GM10248 (cell line): ENCODE measurements at regions not wholly inside any gene's neighbourhood (a gene's known extent, or its start where the extent isn't known, plus 50 kb on each side); places are given as distances from the start of the nearest gene placed in this dataset.

Experiments used
- CTCF ChIA-PET: fragments of 300-600 bp; sonication (Branson Sonifier 250); formaldehyde crosslinking; extraction: SDS; loops from one replicate; lab custom pipeline; 2021; ENCODE audit warnings: antibody characterized with exemption; lab: Yijun Ruan, JAX
- POLR2A ChIA-PET: fragments of 350-650 bp; sonication (Branson Sonifier 250); formaldehyde crosslinking; extraction: SDS; loops from one replicate; lab custom pipeline; 2020; ENCODE audit warnings: antibody characterized with exemption; lab: Yijun Ruan, JAX
- DNase-seq: peaks from one replicate; pipeline ENCODE4 v3.0.0; 2012; ENCODE audit errors: extremely low spot score
- TF ChIP-seq, protein P1 (sequence below): IDR thresholded peaks from 2 replicates; pipeline ENCODE4 v1.5.1; 2012; ENCODE audit warnings: mild to moderate bottlenecking, low read depth; ENCODE audit errors: extremely low read depth, missing control alignments, control extremely low read depth

- ChIA-PET POLR2A (no interaction called here), CTCF (interaction anchor here (0.6 kb wide), 1 partner anchor 16 kb away, joined by 3 read pairs; no protein-coding TSS in a partner anchor)
- TF ChIP-seq, protein P1, sequence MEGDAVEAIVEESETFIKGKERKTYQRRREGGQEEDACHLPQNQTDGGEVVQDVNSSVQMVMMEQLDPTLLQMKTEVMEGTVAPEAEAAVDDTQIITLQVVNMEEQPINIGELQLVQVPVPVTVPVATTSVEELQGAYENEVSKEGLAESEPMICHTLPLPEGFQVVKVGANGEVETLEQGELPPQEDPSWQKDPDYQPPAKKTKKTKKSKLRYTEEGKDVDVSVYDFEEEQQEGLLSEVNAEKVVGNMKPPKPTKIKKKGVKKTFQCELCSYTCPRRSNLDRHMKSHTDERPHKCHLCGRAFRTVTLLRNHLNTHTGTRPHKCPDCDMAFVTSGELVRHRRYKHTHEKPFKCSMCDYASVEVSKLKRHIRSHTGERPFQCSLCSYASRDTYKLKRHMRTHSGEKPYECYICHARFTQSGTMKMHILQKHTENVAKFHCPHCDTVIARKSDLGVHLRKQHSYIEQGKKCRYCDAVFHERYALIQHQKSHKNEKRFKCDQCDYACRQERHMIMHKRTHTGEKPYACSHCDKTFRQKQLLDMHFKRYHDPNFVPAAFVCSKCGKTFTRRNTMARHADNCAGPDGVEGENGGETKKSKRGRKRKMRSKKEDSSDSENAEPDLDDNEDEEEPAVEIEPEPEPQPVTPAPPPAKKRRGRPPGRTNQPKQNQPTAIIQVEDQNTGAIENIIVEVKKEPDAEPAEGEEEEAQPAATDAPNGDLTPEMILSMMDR = no peak
- DNase-seq = no peak
Observed at GRCh38 chr15:87638554-87639083, 617.9 kb downstream of the NTRK3 start.

- CTCF ChIA-PET = interaction anchor here (1.1 kb wide), 1 partner anchor 21 kb away, joined by 4 read pairs; no protein-coding TSS in a partner anchor
- TF ChIP-seq, protein P1 = no peak
- no peak for DNase-seq
- POLR2A ChIA-PET = no interaction called here
Observed at GRCh38 chr15:87634361-87634760, 622.2 kb downstream of the NTRK3 start.

DNA sequence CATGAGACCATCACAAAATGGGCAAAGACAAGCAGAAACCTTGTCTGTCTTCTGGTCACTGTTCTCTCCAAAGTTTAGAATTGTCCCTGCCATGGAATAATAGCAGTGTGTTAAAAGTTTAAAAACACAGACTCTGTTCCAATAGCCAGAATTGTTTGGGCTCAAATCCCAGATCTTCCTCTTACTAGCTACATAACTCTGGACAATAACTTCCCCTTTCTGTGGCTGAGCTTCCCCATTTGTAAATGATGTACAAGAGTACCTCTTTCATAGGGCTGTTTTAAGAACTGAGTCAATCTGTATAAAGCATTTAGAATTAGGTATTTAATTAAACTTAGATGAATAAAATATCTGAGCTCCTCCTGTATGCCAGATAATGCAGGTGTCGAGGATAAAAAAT is 623.0 kb downstream of the NTRK3 start:
- TF ChIP-seq, protein P1 = no peak
- ChIA-PET CTCF (no interaction called here), POLR2A (no interaction called here)
- DNase-seq = no peak

DNA sequence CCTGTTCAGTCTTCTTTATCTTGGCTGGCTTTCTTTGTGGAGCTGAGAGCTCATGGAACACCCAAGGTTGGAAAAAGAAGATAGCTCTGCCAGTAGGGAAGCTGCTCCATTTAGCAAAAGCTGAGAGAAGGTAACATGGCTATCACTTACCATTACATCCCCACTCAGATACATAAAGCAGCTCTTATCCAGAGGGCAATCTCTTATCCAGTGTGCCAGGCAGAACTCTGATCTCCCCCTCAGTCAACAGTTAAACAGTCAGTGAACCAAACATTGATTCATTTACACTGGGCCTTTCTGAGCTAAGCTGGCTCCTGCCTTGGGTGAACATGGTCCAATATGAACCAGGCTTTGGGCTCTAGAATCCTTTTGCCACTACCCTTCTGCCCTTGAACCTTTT is 624.2 kb downstream of the NTRK3 start:
- TF ChIP-seq, protein P1 = no peak
- DNase-seq = no peak
- ChIA-PET CTCF (interaction anchor here (1.6 kb wide), 1 partner anchor 27 kb away, joined by 3 read pairs; no protein-coding TSS in a partner anchor), POLR2A (no interaction called here)

- CTCF ChIA-PET = interaction anchor here (1.6 kb wide), 1 partner anchor 27 kb away, joined by 3 read pairs; no protein-coding TSS in a partner anchor
- POLR2A ChIA-PET = no interaction called here
- TF ChIP-seq, protein P1 = no peak
- no peak for DNase-seq
Observed at GRCh38 chr15:87631775-87632174, 624.8 kb downstream of the NTRK3 start.

- POLR2A ChIA-PET = no interaction called here
- CTCF ChIA-PET = interaction anchor here (1.6 kb wide), 1 partner anchor 26 kb away, joined by 3 read pairs; no protein-coding TSS in a partner anchor
- TF ChIP-seq, protein P1 = no peak
- no peak for DNase-seq
Observed at GRCh38 chr15:87631093-87631492, 625.4 kb downstream of the NTRK3 start.

DNA sequence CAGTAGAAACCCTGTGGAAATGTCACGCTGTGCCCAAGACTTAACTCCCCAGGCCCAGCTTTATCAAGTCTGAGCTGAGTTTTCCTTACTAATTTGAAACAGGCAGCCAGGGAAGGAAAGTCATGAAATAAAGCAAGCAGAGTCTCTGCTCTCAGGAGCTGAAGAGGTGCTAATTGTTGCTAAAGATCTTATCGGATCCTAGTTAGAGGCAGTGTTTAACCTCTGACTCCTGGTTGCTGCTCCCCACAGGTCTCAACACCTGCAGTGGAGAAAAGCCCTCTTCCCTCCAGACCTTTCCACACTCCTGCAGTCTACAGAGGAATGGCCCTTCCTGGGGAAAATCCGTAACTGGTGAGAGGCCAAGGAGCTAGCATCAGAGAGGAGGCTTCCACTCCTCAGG is 628.2 kb downstream of the NTRK3 start:
- POLR2A ChIA-PET = no interaction called here
- TF ChIP-seq, protein P1 = no peak
- no peak for DNase-seq
- CTCF ChIA-PET = no interaction called here
